Smooth muscle cell (in vitro differentiated cells): ENCODE measurements at regions not wholly inside any gene's neighbourhood (a gene's known extent, or its start where the extent isn't known, plus 50 kb on each side); places are given as distances from the start of the nearest gene placed in this dataset.

Experiments
- DNase-seq: peaks from one replicate; lab custom pipeline; 2025; ENCODE audit not compliant: unreplicated experiment; lab: John Stamatoyannopoulos, UW
- H2AFZ ChIP-seq: fragments of 200-600 bp; sonication (generic); 2 replicates; pipeline ENCODE4 v1.6.0; 2016; ENCODE audit warnings: antibody characterized with exemption, low read depth, mild to moderate bottlenecking
- H3F3A ChIP-seq: fragments of 200-600 bp; sonication (generic); 2 replicates; pipeline ENCODE4 v1.6.0; 2017; ENCODE audit warnings: antibody characterized with exemption, low read depth
- H3K27ac ChIP-seq: fragments of 200-600 bp; sonication (generic); 2 replicates; pipeline ENCODE4 v1.5.1; 2016; ENCODE audit warnings: low read depth, mild to moderate bottlenecking
- H3K27me3 ChIP-seq: fragments of 200-600 bp; sonication (generic); 2 replicates; pipeline ENCODE4 v1.6.1; 2016; ENCODE audit warnings: low read depth, mild to moderate bottlenecking
- H3K36me3 ChIP-seq: fragments of 200-600 bp; sonication (generic); 2 replicates; pipeline ENCODE4 v1.5.1; 2016; ENCODE audit warnings: low read depth
- H3K4me1 ChIP-seq: fragments of 200-600 bp; sonication (generic); 2 replicates; pipeline ENCODE4 v1.5.1; 2016; ENCODE audit warnings: low read depth
- H3K4me2 ChIP-seq: fragments of 200-600 bp; sonication (generic); 2 replicates; pipeline ENCODE4 v1.6.0; 2016; ENCODE audit warnings: mild to moderate bottlenecking
- H3K4me3 ChIP-seq: fragments of 200-600 bp; sonication (generic); 2 replicates; pipeline ENCODE4 v1.5.1; 2016; ENCODE audit warnings: mild to moderate bottlenecking
- H3K79me2 ChIP-seq: fragments of 200-600 bp; sonication (generic); 2 replicates; pipeline ENCODE4 v1.6.0; 2016; ENCODE audit warnings: low read depth, mild to moderate bottlenecking
- H3K9ac ChIP-seq: fragments of 200-600 bp; sonication (generic); 2 replicates; pipeline ENCODE4 v1.6.0; 2016; ENCODE audit warnings: low read depth
- H3K9me3 ChIP-seq: fragments of 200-600 bp; sonication (generic); replicated peaks from 2 replicates; pipeline ENCODE4 v1.5.1; 2016; ENCODE audit warnings: low read depth
- H4K20me1 ChIP-seq: fragments of 200-600 bp; sonication (generic); 2 replicates; pipeline ENCODE4 v1.6.0; 2016; ENCODE audit warnings: low read depth
- WGBS: methylation state at CpG from one replicate; pipeline ENCODE4 v1.1.7; 2016; ENCODE audit warnings: low lambda C conversion rate; 5-methylcytosine and 5-hydroxymethylcytosine counted together
- TF ChIP-seq, protein P1 (sequence below): fragments of 200-600 bp; sonication (generic); IDR thresholded peaks from 2 replicates; pipeline ENCODE4 v1.5.1; 2017; ENCODE audit warnings: borderline replicate concordance, mild to moderate bottlenecking, antibody characterized with exemption; ENCODE audit not compliant: insufficient read depth, poor library complexity, severe bottlenecking

DNA sequence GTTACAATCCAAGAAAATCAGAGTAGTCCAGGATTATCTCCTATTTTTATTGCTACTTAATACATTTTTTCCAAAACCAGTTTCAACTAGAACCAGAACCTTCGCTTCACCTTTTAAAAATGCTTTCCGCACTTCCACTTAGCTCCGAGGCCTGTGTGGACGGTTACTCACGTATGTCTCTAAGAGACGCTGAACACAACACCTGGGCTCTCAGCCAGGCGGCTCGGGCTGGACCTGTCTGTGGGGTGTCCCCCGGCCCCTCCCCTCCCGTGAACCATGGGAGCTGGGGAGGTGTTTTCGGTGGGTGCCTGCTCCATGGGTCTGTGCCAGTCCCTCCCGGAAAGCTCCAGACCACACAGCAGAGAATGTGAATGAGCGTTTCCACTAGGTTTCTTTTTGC is 223.8 kb downstream of the GLI2 start:
- no peak overlapping the region for H3K4me2 ChIP-seq
- no peak overlapping the region for H2AFZ ChIP-seq
- 94% methylated on average over 13 of the region's 13 CpGs for WGBS
- TF ChIP-seq, protein P1, sequence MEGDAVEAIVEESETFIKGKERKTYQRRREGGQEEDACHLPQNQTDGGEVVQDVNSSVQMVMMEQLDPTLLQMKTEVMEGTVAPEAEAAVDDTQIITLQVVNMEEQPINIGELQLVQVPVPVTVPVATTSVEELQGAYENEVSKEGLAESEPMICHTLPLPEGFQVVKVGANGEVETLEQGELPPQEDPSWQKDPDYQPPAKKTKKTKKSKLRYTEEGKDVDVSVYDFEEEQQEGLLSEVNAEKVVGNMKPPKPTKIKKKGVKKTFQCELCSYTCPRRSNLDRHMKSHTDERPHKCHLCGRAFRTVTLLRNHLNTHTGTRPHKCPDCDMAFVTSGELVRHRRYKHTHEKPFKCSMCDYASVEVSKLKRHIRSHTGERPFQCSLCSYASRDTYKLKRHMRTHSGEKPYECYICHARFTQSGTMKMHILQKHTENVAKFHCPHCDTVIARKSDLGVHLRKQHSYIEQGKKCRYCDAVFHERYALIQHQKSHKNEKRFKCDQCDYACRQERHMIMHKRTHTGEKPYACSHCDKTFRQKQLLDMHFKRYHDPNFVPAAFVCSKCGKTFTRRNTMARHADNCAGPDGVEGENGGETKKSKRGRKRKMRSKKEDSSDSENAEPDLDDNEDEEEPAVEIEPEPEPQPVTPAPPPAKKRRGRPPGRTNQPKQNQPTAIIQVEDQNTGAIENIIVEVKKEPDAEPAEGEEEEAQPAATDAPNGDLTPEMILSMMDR, result no peak
- no peaks in the 10 kb centered on the region for H3K36me3 ChIP-seq
- DNase-seq, result no peak
- peaks cover 9% of the 10 kb centered on the region for H4K20me1 ChIP-seq
- H3K79me2 ChIP-seq, result no peaks in the 10 kb centered on the region
- H3K4me3 ChIP-seq, result no peak overlapping the region
- H3K9me3 ChIP-seq, result no peaks in the 10 kb centered on the region
- no peaks in the 10 kb centered on the region for H3K27me3 ChIP-seq
- no peaks in the 10 kb centered on the region for H3F3A ChIP-seq
- H3K27ac ChIP-seq, result no peak overlapping the region
- no peak overlapping the region for H3K9ac ChIP-seq
- H3K4me1 ChIP-seq, result no peaks in the 10 kb centered on the region

DNA sequence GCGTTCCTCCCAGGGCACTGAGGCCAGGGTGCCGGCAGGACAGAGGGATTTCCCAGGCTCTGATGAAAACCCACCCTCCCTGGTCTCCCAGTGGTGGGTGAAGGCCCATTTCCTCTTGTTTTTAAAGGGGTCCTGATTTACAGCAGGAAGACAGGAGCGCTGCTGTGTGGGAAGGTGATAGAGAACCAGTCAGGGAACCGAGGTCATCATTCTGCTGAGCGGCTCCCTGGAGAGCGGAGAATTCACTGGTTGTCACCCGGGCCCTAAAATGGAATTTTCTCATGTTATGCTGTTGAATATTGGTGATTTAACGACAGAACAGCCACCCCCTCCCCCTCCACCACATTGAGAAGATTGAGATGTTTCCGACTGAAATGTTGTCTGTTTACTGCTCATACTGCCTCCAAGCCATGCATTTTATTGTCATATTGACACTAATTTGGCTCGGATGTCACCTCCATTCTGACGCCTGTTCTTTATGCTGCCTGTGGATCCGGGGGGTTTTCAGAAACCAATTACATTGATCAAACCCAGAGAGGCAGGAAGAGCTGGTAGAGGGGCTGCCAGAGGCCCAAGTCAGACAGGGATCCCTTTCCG is 225.2 kb downstream of the GLI2 start:
- H3K27ac ChIP-seq, result no peak overlapping the region
- 89% methylated on average over 13 of the region's 13 CpGs for WGBS
- no peaks in the 10 kb centered on the region for H3K27me3 ChIP-seq
- TF ChIP-seq, protein P1, result no peak
- no peaks in the 10 kb centered on the region for H3K9me3 ChIP-seq
- peaks cover 17% of the 10 kb centered on the region for H4K20me1 ChIP-seq
- H3K9ac ChIP-seq, result no peak overlapping the region
- no peaks in the 10 kb centered on the region for H3F3A ChIP-seq
- no peak overlapping the region for H2AFZ ChIP-seq
- no peaks in the 10 kb centered on the region for H3K36me3 ChIP-seq
- H3K79me2 ChIP-seq, result no peaks in the 10 kb centered on the region
- H3K4me2 ChIP-seq, result no peak overlapping the region
- DNase-seq, result no peak
- H3K4me3 ChIP-seq, result no peak overlapping the region
- no peaks in the 10 kb centered on the region for H3K4me1 ChIP-seq

DNA sequence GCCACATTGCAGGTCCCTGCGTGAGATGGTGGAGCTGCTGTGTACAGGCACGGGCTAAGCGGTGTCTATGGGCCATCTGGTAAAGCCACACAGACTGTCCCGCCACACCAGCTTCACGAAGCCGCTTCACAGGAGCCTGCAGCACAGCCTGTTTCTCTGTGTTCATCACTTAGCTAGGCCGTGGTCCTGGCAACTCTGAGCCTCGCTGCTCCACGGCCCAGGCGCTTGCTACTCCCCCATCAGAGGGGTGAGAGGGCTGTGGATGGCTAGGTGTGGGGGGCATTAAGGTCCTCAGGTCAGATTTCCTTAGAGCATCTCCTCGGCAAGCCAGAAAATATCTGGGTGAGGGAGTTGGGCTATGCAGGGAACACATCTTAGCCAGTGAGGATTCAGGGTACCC is 225.7 kb downstream of the GLI2 start:
- H3F3A ChIP-seq, result no peaks in the 10 kb centered on the region

More for the DNA sequence above, 225.7 kb downstream of the GLI2 start:
- Histone ChIP-seq H3K27ac (no peak overlapping the region), H3K9ac (no peak overlapping the region), H3K36me3 (no peaks in the 10 kb centered on the region), H4K20me1 (peaks cover 17% of the 10 kb centered on the region), H3K9me3 (no peaks in the 10 kb centered on the region), H3K79me2 (no peaks in the 10 kb centered on the region), H3K4me3 (no peak overlapping the region), H3K4me1 (no peaks in the 10 kb centered on the region), H3K27me3 (no peaks in the 10 kb centered on the region), H3K4me2 (no peak overlapping the region), H2AFZ (no peak overlapping the region)
- TF ChIP-seq, protein P1, result no peak
- no peak for DNase-seq
- WGBS, result 79% methylated on average over 11 of the region's 11 CpGs
